IMR-90 (cell line): ENCODE measurements at regions not wholly inside any gene's neighbourhood (a gene's known extent, or its start where the extent isn't known, plus 50 kb on each side); places are given as distances from the start of the nearest gene placed in this dataset.

Experiments
- MAZ ChIP-seq: IDR thresholded peaks from 2 replicates; pipeline ENCODE4 v1.6.1; 2012; ENCODE audit warnings: low read depth, mild to moderate bottlenecking, low read length, improper control_type of control experiment, moderate library complexity, borderline replicate concordance
- POLR2A ChIP-seq: IDR thresholded peaks from 2 replicates; pipeline ENCODE4 v1.6.1; 2012; ENCODE audit warnings: mild to moderate bottlenecking, low read depth, low read length

DNA sequence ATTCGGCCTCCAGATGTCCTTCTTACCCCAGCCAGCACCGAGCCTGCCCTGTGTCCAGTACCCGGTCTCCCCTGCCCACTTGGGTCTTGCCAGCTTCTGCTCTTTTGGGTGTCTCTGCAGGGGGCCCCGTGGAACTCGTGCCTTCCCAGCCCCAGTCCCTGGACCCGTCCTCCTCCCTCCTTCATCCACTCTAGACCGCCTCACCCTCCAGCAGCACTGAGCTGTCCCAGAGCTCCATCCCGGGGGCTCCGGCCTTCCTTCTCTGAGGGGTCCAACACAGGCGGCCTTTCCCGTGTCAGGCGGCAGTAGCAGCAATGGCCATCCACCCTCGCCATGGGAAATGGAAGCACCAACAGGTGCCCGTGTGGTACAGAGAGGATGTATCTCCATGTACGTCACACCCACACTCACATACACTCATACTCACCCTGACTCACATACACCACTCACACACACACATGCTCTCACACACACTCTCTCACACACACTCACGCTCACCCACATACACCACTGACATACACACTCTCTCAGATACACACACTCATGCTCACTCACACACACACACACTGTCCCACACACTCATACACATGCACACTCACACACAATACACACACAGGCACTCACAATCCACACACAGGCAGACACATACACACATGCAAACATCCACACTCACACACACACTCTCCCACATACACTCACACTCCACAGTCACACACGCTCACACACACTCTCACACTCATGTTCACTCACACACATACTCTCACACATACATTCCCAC is 827.5 kb upstream of the SALL3 start:
- no peak for TF ChIP-seq MAZ
- TF ChIP-seq POLR2A: no peak
